Choroid plexus epithelial cell (primary cell): ENCODE measurements at regions not wholly inside any gene's neighbourhood (a gene's known extent, or its start where the extent isn't known, plus 50 kb on each side); places are given as distances from the start of the nearest gene placed in this dataset.

ENCODE experiments used
- DNase-seq: peaks from one replicate; pipeline ENCODE4 v3.0.0-alpha.2; 2010; ENCODE audit warnings: low read depth
- H3K4me3 ChIP-seq: 2 replicates; pipeline ENCODE4 v1.5.1; 2011; ENCODE audit warnings: low read depth, mild to moderate bottlenecking, control low read depth, low read length, moderate library complexity
- TF ChIP-seq, protein P1 (sequence below): conservative IDR thresholded peaks from 2 replicates; pipeline ENCODE4 v1.5.1; 2011; ENCODE audit warnings: low read depth, mild to moderate bottlenecking, control low read depth, inconsistent platforms, low read length, moderate library complexity

DNA sequence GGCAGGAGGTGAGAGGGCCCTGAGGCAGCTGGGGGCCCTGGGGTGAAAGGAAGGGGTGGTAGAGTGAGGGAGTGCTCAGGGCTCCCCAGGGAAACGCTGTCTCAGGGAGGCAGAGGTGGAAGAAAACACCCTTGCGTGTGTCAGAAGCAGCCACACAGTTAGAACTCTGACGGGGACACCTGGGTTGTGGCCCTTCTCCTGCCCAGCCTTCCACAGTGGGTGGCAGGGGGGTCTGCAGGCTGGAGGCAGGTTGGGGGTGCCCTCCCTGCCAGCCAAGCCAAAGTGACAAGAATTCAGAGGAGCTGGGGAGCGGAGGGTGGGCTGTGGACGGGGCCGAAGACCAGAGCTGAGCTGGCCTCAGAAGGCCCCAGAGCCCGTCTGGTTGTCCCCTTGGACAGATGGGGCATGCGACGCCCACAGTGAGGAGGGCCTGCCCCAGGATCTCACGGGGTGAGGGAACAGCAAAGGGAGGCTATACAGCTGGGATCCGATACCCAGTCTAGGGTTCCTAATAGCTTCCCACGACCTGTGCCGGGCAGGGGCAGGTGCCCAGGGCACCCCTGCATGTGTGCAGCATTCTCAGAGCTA lies 105.2 kb upstream of the ADRA2C start:
- TF ChIP-seq, protein P1, sequence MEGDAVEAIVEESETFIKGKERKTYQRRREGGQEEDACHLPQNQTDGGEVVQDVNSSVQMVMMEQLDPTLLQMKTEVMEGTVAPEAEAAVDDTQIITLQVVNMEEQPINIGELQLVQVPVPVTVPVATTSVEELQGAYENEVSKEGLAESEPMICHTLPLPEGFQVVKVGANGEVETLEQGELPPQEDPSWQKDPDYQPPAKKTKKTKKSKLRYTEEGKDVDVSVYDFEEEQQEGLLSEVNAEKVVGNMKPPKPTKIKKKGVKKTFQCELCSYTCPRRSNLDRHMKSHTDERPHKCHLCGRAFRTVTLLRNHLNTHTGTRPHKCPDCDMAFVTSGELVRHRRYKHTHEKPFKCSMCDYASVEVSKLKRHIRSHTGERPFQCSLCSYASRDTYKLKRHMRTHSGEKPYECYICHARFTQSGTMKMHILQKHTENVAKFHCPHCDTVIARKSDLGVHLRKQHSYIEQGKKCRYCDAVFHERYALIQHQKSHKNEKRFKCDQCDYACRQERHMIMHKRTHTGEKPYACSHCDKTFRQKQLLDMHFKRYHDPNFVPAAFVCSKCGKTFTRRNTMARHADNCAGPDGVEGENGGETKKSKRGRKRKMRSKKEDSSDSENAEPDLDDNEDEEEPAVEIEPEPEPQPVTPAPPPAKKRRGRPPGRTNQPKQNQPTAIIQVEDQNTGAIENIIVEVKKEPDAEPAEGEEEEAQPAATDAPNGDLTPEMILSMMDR = no peak
- H3K4me3 ChIP-seq = no peak overlapping the region
- DNase-seq = no peak

DNA sequence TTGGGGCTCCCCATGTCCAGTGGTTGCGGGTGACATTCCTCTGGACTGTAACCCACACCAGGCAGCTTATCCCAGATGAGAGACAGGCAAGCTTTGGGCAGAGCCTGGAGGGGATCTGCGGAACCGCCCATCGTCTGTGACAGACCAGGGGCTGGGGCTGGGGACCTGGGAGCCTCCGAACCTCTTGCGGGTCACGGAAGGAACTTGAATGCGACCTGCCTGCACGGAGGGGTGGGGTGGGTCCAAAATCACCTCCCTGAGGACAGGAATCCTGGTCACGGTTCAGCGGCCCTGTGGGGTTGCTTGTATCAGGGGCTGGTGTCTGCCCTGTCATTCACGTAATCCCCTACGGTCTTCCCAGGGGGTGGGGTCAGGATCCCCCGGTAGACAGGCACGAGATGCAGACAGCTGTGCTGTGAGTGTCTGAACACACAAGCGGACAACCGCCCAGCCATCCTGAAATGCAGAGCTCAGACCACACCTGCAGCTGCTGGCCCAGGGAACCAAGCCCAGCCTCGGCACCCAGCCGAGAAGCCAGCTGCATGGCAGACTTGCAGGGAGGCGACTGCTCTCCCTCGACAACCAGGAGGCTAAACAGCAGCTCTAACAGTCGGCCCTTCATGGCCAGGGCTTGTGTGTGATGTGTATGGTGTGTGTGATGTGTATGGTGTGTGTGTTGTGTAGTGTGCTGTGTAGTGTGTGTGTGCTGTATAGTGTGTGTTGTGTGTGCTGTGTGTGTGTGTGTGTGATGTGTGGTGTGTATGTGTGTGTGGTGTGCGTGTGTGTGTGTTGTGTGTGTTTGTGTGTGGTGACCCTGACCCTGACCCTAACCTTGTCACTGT lies 105.9 kb upstream of the ADRA2C start:
- TF ChIP-seq, protein P1 = no peak
- no peak overlapping the region for H3K4me3 ChIP-seq
- DNase-seq = no peak

DNA sequence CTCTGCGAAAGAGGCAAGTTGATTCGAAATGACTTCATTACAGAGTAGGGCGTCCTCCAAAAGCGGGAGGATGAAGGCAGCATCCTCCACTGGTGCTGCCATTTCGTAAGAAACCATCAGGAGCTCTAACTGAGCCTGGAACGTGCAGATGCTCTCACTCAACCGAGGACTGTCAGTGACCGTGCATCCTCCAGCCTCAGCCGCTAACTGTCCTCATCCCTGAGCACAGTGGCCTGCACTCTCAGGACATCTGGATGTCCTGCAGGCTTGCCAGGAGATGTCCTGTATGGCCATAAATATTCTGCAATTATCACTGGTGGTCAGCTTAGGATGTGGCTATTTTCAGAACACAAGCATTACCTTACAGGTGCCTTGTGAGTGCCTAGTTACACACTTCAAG lies 107.1 kb upstream of the ADRA2C start:
- no peak for DNase-seq
- TF ChIP-seq, protein P1 = no peak

DNA sequence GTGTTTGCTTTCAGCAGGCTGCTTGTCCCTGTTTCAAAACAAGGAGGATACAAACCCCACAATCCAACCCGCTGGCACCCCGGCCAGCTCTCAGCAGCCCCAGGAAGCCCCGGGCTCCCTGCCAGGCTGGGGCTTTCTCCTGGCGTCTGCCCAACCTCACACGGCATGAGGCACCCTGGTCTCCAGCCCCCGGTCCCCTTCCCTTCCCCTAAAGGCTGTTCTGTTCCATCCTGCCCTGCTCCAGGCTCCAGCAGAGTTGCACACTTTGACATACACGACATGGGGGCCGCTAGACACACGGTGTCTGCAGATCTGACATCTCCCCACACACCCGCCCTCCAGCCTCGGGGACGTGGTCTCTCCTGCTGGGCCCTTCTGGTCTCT lies 107.7 kb upstream of the ADRA2C start:
- DNase-seq = peak; percentile 7
- H3K4me3 ChIP-seq = no peak overlapping the region
- TF ChIP-seq, protein P1 = no peak

More for the DNA sequence above, 107.1 kb upstream of the ADRA2C start:
- no peak overlapping the region for H3K4me3 ChIP-seq

DNA sequence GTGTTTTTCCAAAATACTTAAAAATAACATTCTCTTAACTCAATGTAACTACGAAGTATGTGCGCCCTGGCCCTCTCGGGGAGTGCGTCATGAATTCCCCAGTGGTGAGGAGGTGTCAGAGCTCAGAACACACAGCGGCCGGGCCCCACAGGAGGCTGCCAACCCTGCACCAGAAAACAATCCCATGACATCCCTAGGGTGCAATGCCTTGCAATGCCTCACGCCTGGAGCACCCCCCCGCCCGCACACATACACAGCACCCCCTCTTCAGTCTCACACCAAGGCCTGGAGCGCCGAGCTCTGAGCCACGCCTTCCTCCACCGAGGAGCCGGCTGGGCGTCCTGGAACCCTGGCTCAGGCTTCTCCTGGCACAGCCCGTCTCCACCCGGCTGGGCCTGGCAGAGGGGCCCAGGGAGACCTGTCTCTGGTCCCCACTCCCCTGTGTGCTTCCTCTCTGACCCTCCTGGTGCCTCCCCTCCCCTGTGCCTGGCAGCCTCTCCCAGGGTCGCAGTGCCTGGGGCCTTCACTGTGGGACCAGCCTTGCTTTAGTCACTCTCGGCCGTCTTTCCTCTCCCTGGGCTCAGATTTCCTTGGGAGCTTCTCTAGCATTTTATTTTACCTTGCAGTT lies 108.2 kb upstream of the ADRA2C start:
- no peak overlapping the region for H3K4me3 ChIP-seq
- TF ChIP-seq, protein P1 = no peak
- DNase-seq = peak; percentile 66

DNA sequence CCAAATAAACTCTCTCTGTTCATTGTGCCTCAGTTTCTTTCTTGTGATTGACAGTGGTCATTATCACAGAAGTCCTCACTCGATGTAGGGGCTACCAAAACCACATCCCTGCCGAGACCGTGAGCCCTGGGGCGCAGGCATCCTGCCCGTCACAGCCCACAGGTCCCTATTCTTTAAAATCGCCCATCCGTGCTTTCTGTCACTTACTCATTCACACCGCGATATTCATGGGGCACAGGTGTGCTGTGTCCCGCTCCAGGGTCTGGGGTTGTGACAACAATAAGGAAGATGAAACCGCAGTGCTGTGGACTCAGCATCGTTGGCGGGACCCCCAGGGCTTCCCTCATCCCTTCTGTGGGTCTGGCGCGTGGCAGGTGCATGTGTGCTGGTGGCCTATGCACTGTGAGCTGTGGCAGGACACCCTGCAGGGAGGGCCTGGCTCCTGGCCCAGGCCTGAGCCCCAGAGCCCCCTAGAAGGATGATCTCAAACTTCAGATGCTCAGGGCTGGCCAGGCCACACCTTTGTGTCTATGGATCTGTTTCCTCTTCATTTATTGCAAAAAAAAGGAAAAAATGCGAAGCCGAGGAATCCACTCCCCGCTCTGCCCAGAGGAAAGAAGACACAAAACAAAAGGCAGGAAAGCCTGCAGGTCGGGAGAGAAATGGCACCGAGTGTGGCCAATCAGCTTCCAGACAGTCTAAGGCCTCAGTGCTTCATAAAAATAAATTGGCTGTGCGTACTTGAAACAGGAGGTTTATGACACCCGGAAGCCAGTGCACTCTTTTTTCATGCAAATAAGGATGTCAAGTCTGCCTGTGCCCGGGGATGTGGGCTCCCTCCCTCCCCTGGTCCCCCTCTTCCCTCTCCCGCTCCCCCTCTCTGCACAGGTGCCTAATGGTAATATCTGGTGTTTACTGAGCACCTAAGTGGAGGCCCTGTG lies 109.5 kb upstream of the ADRA2C start:
- H3K4me3 ChIP-seq = no peak overlapping the region
- DNase-seq = no peak
- TF ChIP-seq, protein P1 = no peak
